Right renal pelvis (tissue), 4 donors: ENCODE measurements at regions not wholly inside any gene's neighbourhood (a gene's known extent, or its start where the extent isn't known, plus 50 kb on each side); places are given as distances from the start of the nearest gene placed in this dataset.

Experiments
- DNase-seq, 4 donors: peaks; one replicate each; pipeline ENCODE4 v3.0.0-alpha.2; 2013; ENCODE audit warnings: low read depth in 4 of 4, low spot score in 3 of 4, missing footprints in 1 of 4

DNA sequence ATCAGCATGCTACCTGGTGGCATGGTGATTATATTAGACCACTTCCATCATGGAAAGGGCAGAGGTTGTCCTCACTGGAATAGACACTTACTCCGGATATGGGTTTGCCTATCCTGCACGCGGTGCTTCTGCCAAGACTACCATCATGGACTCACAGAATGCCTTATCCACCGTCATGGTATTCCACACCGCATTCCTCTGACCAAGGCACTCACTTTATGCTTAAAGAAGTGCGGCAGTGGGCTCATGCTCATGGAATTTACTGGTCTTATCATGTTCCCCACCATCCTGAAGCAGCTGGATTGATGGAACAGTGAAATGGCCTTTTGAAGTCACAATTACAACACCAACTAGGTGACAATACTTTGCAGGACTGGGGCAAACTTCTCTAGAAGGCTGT lies 109.2 kb upstream of the DRD2 start:
- no peak for DNase-seq

DNA sequence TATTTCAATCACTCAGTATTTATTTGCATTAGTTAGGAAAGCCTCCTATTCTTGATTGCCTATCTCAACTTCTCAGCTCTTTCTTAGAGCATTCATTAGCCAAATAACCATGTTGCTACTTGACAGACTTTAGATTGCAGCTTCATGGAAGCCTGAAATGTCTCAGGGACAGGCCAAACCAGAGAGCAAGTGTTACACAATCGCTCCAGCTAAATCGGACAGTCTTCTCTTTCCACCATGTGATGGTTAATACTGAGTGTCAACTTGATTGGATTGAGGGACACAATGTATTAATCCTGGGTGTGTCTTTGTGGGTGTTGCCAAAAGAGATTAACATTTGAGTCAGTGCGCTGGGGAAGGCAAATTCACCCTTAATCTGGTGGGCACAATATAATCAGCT lies 106.5 kb upstream of the DRD2 start:
- DNase-seq, result no peak

DNA sequence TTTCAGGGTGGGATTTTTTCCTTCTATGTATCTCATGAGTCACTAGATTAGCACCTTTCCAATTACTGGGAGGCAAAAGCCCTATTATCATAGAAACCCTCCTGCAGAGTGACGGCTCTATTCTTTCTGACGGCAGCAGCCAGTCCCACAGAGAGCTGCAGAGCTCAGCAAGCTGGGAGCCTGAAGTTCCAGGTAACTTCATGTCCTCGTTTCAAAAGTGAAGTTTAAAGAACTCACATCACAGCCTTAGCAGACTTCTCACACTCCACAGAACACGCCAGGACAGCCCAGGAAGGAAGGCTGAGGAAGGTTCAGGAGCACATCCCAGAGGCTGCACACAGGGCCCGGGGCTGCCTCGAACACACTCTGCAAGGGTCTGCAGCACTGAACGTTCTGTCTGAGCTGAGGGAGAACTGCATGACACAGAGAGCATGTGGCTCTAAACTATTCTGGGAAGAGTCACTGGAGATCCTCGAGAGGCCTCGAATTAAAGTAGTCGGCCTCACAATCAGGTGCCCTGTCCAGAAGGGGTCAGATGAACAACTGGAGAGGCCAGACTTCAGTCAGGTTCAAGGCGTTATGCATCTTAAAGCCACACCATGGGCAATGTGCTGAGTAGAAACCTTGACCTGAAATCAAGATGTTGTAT lies 104.2 kb upstream of the DRD2 start:
- no peak for DNase-seq

DNA sequence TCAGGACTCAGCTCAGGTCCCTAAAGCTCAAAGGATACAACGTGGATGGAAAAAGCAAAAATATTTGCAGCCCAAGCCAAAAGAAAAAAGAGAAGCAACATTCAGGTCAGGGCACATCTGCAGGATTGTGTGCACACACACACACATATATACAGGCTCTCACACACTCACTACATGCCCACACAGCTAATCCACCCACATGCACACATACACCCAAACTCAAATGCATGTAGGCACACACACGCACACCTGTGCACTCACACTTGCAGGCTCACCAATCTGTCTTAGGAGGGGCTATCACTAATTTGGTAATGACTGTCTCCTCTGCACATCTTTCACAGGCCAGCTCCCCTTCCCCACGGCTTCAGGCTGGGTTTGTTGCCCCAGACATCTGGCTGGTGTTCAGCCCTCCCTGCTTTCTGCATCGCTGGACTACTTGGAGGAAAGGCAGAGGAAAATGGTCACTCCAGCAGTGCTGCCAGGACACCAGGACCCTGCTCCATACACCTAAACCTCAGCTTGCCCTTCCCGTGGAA lies 103.6 kb upstream of the DRD2 start:
- no peak for DNase-seq

GRCh38 chr11:113578033-113578380 lies 102.8 kb upstream of the DRD2 start:
- DNase-seq, result no peak

- DNase-seq, result no peak
Measured at GRCh38 chr11:113577356-113578032, 102.3 kb upstream of the DRD2 start.

- DNase-seq, result no peak
Measured at GRCh38 chr11:113574586-113574985, 99.4 kb upstream of the DRD2 start.

- no peak for DNase-seq
Measured at GRCh38 chr11:113574171-113574570, 99.0 kb upstream of the DRD2 start.

DNA sequence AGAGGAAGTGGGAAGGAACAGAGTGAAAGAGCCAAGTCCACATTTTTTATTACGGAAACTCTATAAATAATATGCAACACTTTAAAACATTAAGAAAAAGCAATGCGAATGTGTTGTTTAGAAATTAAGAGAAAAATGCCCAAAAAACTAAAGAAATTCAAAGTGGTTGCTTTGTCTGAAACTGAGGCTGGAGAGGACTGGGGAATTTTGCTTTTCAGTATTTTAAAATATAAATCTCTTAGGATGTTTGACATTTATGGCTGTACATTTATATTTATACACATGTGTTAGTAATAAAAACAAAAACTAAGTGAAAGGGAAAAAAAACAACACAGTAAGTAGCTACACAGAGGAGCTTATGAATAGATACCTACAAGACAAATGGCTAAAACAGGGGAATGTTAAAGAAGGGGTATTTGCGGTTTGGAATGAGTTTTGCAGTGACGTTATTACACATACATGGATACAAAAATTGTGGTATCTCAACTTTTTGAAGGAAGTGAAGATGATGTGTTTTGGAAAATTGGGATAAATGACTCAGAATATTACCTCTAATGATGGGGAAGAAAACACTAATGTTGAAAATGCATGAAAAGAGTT lies 97.0 kb upstream of the DRD2 start:
- no peak for DNase-seq

DNA sequence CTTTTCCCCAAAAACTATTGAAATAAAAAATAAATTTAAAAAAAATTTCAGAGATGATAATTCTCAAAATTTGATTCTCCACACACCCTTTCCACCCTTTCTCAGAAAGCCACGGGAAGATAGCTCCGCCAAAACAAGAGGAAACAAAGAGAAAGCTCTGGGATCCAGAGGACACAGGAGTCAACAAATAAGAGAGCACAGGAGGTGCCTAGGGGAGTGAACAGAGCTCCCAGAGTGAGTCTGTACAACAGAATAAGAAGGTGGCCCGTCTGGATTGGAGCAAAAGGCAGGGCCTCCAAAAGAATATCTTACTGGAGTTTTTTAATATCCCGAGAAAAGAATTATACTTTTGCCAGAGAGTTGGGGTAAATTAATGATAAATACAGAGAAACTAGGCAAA lies 96.3 kb upstream of the DRD2 start:
- DNase-seq, result no peak

GRCh38 chr11:113570906-113571305 lies 95.7 kb upstream of the DRD2 start:
- DNase-seq, result no peak

DNA sequence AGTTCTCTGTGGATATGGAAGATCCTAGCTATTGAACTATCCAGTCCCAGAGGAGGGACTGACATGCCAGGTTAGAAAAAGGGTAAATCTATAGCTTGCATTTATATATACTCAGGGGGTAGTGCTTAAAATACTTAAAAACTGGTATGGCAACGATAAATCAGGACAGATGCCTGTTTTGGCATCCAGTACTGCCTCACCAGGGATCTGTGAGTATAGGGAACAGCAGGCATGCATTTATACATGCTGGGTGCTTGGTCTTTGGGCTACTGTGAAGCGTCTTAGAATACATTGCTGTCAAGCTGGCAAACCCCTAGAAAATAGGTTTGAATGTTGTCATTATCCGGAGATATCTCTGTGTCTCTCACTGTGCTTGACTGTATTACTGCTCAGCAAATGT lies 94.2 kb upstream of the DRD2 start:
- no peak for DNase-seq

- DNase-seq, result no peak
Measured at GRCh38 chr11:113568566-113568965, 93.4 kb upstream of the DRD2 start.

- no peak for DNase-seq
Measured at GRCh38 chr11:113567867-113568544, 92.8 kb upstream of the DRD2 start.

DNA sequence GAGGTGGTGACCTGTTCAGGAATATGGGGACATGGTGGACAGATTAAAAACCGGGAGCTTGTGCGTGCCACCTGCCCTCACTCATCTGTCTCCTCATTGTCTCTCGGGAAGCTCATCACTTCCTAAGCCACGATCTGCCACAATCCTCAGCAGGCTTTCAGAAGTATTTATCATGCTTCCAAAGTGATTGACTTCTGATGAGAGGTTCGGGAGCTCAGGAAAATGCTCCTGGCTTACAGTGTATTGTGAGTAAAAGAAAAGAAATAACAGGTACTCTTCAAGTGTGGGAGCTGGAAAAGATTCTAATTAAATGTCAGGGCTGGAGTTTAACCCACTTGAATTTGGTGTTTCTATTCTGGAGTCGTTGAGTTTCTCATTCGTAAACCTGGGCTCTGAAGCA lies 91.9 kb upstream of the DRD2 start:
- DNase-seq, result no peak

GRCh38 chr11:113564527-113565130 lies 89.4 kb upstream of the DRD2 start:
- DNase-seq, result no peak

DNA sequence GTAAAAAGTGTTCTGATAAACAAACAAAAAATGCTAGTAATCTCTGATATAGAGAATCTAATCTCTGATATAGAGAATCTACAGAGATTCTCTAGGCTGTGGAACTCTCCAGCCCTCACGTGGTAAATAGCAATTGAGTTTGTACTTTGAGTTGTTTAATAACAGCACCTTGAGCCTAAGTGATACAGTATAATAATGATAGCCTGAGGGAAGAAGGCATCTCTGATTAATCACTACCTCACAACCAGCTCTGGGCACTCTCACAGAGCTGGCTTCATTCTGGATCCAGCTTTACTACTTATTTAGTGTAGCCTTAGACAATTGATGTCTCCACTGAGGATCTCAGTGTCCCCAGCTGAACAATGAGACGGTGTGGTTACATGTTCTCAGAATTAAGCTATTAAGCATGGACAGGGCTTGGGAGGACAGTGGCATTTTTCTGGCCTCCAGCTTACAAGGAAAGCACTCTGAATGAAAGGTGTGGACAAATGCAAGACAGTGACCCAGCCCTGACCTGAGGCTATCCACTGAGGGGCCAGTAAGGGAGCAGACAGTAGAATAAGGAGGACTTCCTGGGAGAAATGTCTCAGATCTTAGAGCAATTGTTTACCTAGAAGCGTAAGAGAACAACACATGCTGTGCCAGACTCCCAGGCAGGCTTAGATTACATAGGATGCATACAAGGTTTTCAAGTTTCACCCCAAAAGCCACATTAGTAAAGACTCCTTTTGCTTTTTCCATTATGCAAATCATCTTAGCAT lies 88.7 kb upstream of the DRD2 start:
- no peak for DNase-seq

DNA sequence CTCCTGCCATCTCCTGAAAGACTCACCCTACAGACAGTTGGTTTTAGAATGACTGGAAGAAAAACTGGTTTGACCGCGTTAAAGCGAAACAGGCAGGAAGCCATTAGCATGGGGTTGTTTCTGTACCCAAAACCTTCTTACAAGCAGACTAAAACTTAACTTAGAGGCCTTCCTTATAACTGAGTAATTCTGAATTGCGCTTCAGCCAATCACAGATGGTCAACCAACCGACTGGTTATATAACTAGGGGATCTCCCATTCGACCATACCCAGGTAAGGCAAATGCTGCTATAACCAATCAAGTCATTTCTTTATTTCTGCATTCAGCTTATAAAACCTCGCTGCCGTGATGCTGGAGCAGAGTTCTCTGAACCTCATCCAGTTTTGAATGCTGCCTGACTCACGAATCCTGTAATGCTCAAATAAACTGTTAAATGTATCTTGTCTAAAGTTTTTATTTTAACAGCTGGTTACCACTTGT lies 87.8 kb upstream of the DRD2 start:
- DNase-seq, result no peak

- no peak for DNase-seq
Measured at GRCh38 chr11:113562576-113562975, 87.4 kb upstream of the DRD2 start.

GRCh38 chr11:113557926-113558325 lies 82.7 kb upstream of the DRD2 start:
- no peak for DNase-seq
